Right atrium auricular region (tissue), 2 donors: ENCODE measurements at regions not wholly inside any gene's neighbourhood (a gene's known extent, or its start where the extent isn't known, plus 50 kb on each side); places are given as distances from the start of the nearest gene placed in this dataset.

Experiments used
- DNase-seq: peaks from one replicate; pipeline ENCODE4 v3.0.0-alpha.2; 2019; ENCODE audit warnings: low spot score
- H3K27ac ChIP-seq, 2 donors: fragments of 200-600 bp; sonication (generic); 1 replicate in 1 of 2; 2 replicates in 1 of 2; pipeline ENCODE4 v1.5.1; 2016 to 2019
- H3K27me3 ChIP-seq, 2 donors: fragments of 200-600 bp; sonication (generic); one replicate each; pipeline versions ENCODE4 v1.5.1 to v1.6.0; 2017 to 2019
- H3K36me3 ChIP-seq: fragments of 200-600 bp; sonication (generic); one replicate; pipeline ENCODE4 v1.5.1; 2016
- H3K4me1 ChIP-seq, 2 donors: fragments of 200-600 bp; sonication (generic); one replicate each; pipeline versions ENCODE4 v1.5.1 to v1.6.0; 2017 to 2019
- H3K4me3 ChIP-seq, 2 donors: fragments of 200-600 bp; sonication (generic); 1 replicate in 1 of 2; 2 replicates in 1 of 2; pipeline ENCODE4 v1.5.1; 2017 to 2019; ENCODE audit warnings: mild to moderate bottlenecking in 1 of 2, moderate library complexity in 1 of 2
- H3K9me3 ChIP-seq, 2 donors: fragments of 200-600 bp; sonication (generic); one replicate each; pipeline ENCODE4 v1.5.1; 2019
- TF ChIP-seq, protein P1 (sequence below), 2 donors: fragments of 200-600 bp; sonication (generic); IDR thresholded peaks; one replicate each; pipeline ENCODE4 v1.5.1; 2019; ENCODE audit warnings: antibody characterized with exemption in 2 of 2

DNA sequence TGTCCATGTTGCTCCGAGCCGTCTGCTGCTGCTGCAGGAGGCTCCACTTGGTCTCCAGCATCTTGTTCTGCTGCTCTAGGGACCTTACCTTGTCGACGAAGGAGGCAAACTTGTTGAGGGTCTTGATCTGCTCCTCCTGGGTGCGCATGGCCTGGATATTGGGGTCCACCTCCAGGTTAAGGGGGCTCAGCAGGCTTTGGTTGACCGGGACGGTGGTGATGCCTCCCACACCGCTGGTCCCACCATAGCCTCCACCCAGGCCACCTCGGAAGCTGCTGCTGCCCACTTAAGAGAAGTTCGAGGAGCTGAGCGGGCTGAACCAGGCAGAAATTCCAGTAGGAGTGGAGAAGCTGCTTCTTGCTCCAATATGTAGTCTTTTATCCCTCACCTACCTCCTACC, 180.7 kb upstream of the SYNPR start:
- DNase-seq, result no peak
- H3K4me1 ChIP-seq, result no peaks in the 10 kb centered on the region
- H3K27ac ChIP-seq, result no peak overlapping the region
- H3K36me3 ChIP-seq, result no peaks in the 10 kb centered on the region
- TF ChIP-seq, protein P1, sequence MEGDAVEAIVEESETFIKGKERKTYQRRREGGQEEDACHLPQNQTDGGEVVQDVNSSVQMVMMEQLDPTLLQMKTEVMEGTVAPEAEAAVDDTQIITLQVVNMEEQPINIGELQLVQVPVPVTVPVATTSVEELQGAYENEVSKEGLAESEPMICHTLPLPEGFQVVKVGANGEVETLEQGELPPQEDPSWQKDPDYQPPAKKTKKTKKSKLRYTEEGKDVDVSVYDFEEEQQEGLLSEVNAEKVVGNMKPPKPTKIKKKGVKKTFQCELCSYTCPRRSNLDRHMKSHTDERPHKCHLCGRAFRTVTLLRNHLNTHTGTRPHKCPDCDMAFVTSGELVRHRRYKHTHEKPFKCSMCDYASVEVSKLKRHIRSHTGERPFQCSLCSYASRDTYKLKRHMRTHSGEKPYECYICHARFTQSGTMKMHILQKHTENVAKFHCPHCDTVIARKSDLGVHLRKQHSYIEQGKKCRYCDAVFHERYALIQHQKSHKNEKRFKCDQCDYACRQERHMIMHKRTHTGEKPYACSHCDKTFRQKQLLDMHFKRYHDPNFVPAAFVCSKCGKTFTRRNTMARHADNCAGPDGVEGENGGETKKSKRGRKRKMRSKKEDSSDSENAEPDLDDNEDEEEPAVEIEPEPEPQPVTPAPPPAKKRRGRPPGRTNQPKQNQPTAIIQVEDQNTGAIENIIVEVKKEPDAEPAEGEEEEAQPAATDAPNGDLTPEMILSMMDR (IDR thresholded peaks at IDR 0.05), result no peak
- no peaks in the 10 kb centered on the region for H3K9me3 ChIP-seq
- H3K27me3 ChIP-seq, result no peaks in the 10 kb centered on the region
- no peak overlapping the region for H3K4me3 ChIP-seq

DNA sequence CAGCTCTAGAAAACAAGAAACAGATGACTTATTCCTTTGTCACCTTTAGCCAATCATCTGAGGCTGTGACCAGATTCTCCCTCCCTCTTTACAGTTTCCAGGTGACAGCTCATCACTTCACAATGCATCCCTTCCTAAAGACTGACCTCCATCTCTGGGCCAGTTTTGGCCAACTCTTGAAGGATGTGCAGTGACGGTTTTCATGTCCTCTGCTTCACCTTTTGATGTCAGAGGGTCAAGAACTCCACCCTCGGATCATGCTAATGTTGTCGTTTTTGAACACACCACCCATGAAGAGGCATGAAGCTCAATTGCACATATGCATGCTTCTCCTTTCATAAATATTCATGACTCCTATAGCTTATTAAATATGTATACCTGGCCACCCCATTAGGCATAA, 161.2 kb upstream of the SYNPR start:
- Histone ChIP-seq H3K4me1 (no peaks in the 10 kb centered on the region), H3K4me3 (no peak overlapping the region), H3K36me3 (no peaks in the 10 kb centered on the region), H3K27me3 (no peaks in the 10 kb centered on the region), H3K9me3 (no peaks in the 10 kb centered on the region), H3K27ac (no peak overlapping the region)
- DNase-seq, result no peak
- TF ChIP-seq, protein P1 (IDR thresholded peaks at IDR 0.05), result no peak

DNA sequence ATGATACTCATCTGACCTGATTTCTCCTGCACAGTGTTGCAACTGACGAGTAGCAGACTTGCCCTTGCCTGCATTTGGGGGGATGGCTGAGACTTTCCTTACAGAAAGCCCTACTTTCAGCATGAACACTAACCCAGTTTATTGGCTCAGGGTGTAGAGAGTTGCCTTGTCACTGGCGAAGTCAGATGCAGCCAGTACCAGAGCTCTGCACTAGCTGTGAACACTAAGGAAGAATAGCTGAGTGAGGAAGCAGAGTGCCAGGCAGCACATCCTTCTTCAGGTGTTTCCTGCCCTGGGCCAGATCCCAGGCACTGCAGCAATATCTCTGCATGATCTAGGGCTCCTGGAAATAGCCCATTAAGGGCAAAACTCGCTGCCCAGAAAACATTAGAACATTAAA, 154.0 kb upstream of the SYNPR start:
- TF ChIP-seq, protein P1 (IDR thresholded peaks at IDR 0.05), result no peak
- no peak for DNase-seq
- H3K4me3 ChIP-seq, result no peak overlapping the region
- no peaks in the 10 kb centered on the region for H3K36me3 ChIP-seq
- no peaks in the 10 kb centered on the region for H3K9me3 ChIP-seq
- H3K27ac ChIP-seq, result no peak overlapping the region
- H3K4me1 ChIP-seq, result no peaks in the 10 kb centered on the region
- H3K27me3 ChIP-seq, result no peaks in the 10 kb centered on the region

DNA sequence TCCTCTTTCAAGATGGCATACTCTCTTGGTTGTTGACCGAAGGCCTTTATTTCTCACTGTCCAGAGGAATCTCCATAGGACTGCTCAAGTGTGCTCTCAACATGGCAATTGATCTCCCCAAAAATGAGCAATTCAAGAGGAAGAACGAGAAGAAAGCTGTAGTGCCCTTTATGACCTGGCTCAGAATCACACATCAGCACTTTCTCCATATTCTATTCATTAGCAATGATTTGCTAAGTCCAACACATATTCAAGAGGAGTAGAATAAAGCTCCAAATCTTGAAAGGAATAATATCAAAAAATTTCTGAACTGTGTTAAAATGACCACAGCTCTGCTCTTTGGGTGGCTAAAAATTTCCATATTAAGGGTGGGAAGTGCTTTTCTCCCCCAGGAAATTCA, 151.6 kb upstream of the SYNPR start:
- no peak overlapping the region for H3K27ac ChIP-seq
- no peak for DNase-seq
- H3K4me1 ChIP-seq, result no peaks in the 10 kb centered on the region
- H3K9me3 ChIP-seq, result no peaks in the 10 kb centered on the region
- H3K4me3 ChIP-seq, result no peak overlapping the region
- no peaks in the 10 kb centered on the region for H3K36me3 ChIP-seq
- TF ChIP-seq, protein P1 (IDR thresholded peaks at IDR 0.05), result no peak
- H3K27me3 ChIP-seq, result no peaks in the 10 kb centered on the region

DNA sequence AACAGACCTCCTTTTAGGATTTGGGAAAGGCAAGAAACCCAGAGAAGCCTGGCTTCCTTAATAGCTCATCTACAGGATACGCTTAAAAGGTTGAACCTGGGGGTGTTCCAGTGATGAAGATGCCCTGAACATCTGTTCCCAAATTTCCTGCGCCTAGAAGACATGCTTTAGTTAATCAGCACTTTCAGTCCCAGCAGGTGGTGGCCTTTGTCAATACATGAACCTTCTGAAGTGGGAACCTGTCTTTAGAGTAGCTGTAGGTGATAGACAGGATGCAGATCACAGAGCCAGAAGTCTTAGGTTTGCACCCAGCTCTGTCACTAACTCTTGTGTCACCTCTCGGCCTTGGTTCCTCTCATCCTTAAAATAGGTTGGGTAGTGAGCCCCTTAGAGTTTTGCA, 149.7 kb upstream of the SYNPR start:
- Histone ChIP-seq H3K4me1 (no peaks in the 10 kb centered on the region), H3K36me3 (no peaks in the 10 kb centered on the region), H3K4me3 (no peak overlapping the region), H3K9me3 (no peaks in the 10 kb centered on the region), H3K27me3 (no peaks in the 10 kb centered on the region), H3K27ac (no peak overlapping the region)
- TF ChIP-seq, protein P1 (IDR thresholded peaks at IDR 0.05), result no peak
- DNase-seq, result no peak

DNA sequence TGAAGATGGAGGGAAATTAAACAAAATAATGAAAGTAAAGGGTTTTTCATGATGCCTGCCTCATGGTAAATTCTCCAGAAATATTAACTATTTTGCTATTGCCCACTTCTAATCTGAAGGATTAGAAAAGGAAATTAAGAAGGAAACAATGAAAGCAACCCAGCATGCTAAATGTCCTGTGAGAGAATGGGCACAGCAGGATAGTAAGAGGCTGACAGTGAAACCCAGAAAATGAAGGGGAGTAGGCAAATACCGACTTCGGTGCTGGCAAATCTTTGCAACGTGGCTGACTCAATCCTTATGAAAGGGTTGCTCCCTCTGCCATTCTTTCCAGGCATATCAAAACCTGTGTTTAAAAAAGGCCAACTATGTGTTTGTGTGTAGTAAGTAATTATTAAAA, 147.5 kb upstream of the SYNPR start:
- H3K9me3 ChIP-seq, result no peaks in the 10 kb centered on the region
- DNase-seq, result no peak
- TF ChIP-seq, protein P1 (IDR thresholded peaks at IDR 0.05), result no peak
- H3K36me3 ChIP-seq, result no peaks in the 10 kb centered on the region
- H3K27me3 ChIP-seq, result no peaks in the 10 kb centered on the region
- no peak overlapping the region for H3K4me3 ChIP-seq
- no peaks in the 10 kb centered on the region for H3K4me1 ChIP-seq
- H3K27ac ChIP-seq, result no peak overlapping the region
